Panc1 (cell line): ENCODE measurements at regions not wholly inside any gene's neighbourhood (a gene's known extent, or its start where the extent isn't known, plus 50 kb on each side); places are given as distances from the start of the nearest gene placed in this dataset.

Source experiments
- ATAC-seq: fragments of 200-7000 bp; cut with Tn5 transposase; 2 replicates; pipeline ENCODE4 v1.9.1; 2020; ENCODE audit warnings: mild to moderate bottlenecking, moderate library complexity
- BruUV-seq: library from RNA; stranded (reverse); fragments of 400-500 nt; replicated peaks from 2 replicates; lab custom pipeline; 2021; lab: Mats Ljungman, UMichigan
- CTCF ChIA-PET: fragments of 300-600 bp; sonication (Branson Sonifier 250); formaldehyde crosslinking; loops from one replicate; lab custom pipeline; 2022; ENCODE audit warnings: antibody characterized with exemption; lab: Charles Lee
- POLR2A ChIA-PET: fragments of 300-600 bp; sonication (Branson Sonifier 250); formaldehyde crosslinking; loops from one replicate; lab custom pipeline; 2022; ENCODE audit warnings: antibody characterized with exemption; lab: Charles Lee
- DNase-seq: peaks from one replicate; pipeline ENCODE4 v3.0.0-alpha.2; 2010; ENCODE audit warnings: low read depth, low spot score
- H3K27ac ChIP-seq: 2 replicates; pipeline ENCODE4 v1.5.1; 2011; ENCODE audit warnings: mild to moderate bottlenecking, low read length, inconsistent platforms
- H3K27me3 ChIP-seq: fragments of 200-500 bp; sonication (Bioruptor generic); 2 replicates; pipeline ENCODE4 v1.6.0; 2014; ENCODE audit warnings: low read length, inconsistent platforms; ENCODE audit not compliant: control insufficient read depth, insufficient read depth
- H3K36me3 ChIP-seq: fragments of 200-500 bp; sonication (Bioruptor generic); 2 replicates; pipeline ENCODE4 v1.5.1; 2014; ENCODE audit warnings: inconsistent platforms, mild to moderate bottlenecking, low read length, moderate library complexity; ENCODE audit not compliant: control insufficient read depth, insufficient read depth
- H3K4me1 ChIP-seq: 2 replicates; pipeline ENCODE4 v1.5.1; 2011; ENCODE audit warnings: inconsistent platforms, mild to moderate bottlenecking, low read length, moderate library complexity; ENCODE audit not compliant: control insufficient read depth, insufficient read depth
- H3K4me3 ChIP-seq, 2 experiments: 2 replicates each; pipeline ENCODE4 v1.5.1; 2011 to 2012; ENCODE audit warnings: low read depth in 2 of 2, low read length in 2 of 2, mild to moderate bottlenecking in 2 of 2, inconsistent platforms in 1 of 2, moderate library complexity in 1 of 2
- H3K9me3 ChIP-seq: fragments of 200-500 bp; sonication (Bioruptor generic); 2 replicates; pipeline ENCODE4 v1.5.1; 2014; ENCODE audit warnings: low read depth, mild to moderate bottlenecking, inconsistent platforms, low read length, moderate library complexity; ENCODE audit not compliant: control insufficient read depth, insufficient read depth
- CTCF ChIP-seq: fragments of 450-650 bp; IDR thresholded peaks from 2 replicates; pipeline ENCODE4 v1.5.1; 2017; ENCODE audit warnings: mild to moderate bottlenecking
- POLR2AphosphoS5 ChIP-seq: IDR thresholded peaks from 2 replicates; pipeline ENCODE4 v1.6.1; 2012; ENCODE audit warnings: mild to moderate bottlenecking, low read depth, low read length, moderate library complexity
- REST ChIP-seq, 2 experiments: IDR thresholded peaks; 2 replicates each; pipeline ENCODE4 v1.6.1; 2011 to 2012; ENCODE audit warnings: low read depth in 2 of 2, control low read depth in 1 of 2, low read length in 1 of 2, mild to moderate bottlenecking in 1 of 2, moderate library complexity in 1 of 2; ENCODE audit not compliant: insufficient read depth in 1 of 2
- SIN3A ChIP-seq: IDR thresholded peaks from 2 replicates; pipeline ENCODE4 v1.6.1; 2012; ENCODE audit warnings: low read depth, mild to moderate bottlenecking, low read length, moderate library complexity, borderline replicate concordance; ENCODE audit not compliant: insufficient read depth
- TCF7L2 ChIP-seq: IDR thresholded peaks from 2 replicates; pipeline ENCODE4 v1.6.1; 2011; ENCODE audit warnings: mild to moderate bottlenecking, low read depth, low read length, inconsistent platforms
- in situ Hi-C: cut with HindIII; loops from 2 replicates; pipeline ENCODE4 v1.10.0; 2016; ENCODE audit warnings: low sequenced_read_pairs, low pct_unique_long_range_greater_than_20kb
- intact Hi-C: fragments of 100-400 bp; cut with micrococcal nuclease; formaldehyde crosslinking; loops from one replicate; pipeline ENCODE4 v1.10.0; 2022; ENCODE audit not compliant: unreplicated experiment

- no peak for ATAC-seq
- TF ChIP-seq POLR2AphosphoS5 (no peak), SIN3A (no peak), REST (IDR thresholded peaks at IDR 0.05; ENCODE audit: insufficient read depth in 1 of 2, low read depth in 2 of 2, low read length in 1 of 2) (no peak), CTCF (no peak), TCF7L2 (no peak)
- POLR2A ChIA-PET: no interaction called here
- CTCF ChIA-PET: no interaction called here
- intact Hi-C loops: no loop called here
- H3K9me3 ChIP-seq: no peaks in the 10 kb centered on the region
- no peak overlapping the region for H3K4me3 ChIP-seq
- no peak for DNase-seq
- no TSS peak for BruUV-seq
- H3K4me1 ChIP-seq: no peaks in the 10 kb centered on the region
- H3K36me3 ChIP-seq: no peaks in the 10 kb centered on the region
- in situ Hi-C loops: no loop called here
- no peaks in the 10 kb centered on the region for H3K27me3 ChIP-seq
- no peak overlapping the region for H3K27ac ChIP-seq
Observed at GRCh38 chr5:14958188-14958587, 86.6 kb upstream of the ANKH start.

GRCh38 chr5:14956423-14957046, 85.0 kb upstream of the ANKH start:
- ChIA-PET POLR2A (no interaction called here), CTCF (no interaction called here)
- TF ChIP-seq REST (IDR thresholded peaks at IDR 0.05; ENCODE audit: insufficient read depth in 1 of 2, low read depth in 2 of 2, low read length in 1 of 2) (no peak), TCF7L2 (no peak), POLR2AphosphoS5 (no peak)
- H3K4me1 ChIP-seq: no peaks in the 10 kb centered on the region
- in situ Hi-C loops (no loop called here), intact Hi-C loops (no loop called here)
- ATAC-seq (no peak), DNase-seq (no peak)
- H3K9me3 ChIP-seq: no peaks in the 10 kb centered on the region
- no peaks in the 10 kb centered on the region for H3K27me3 ChIP-seq
- no TSS peak for BruUV-seq
- H3K27ac ChIP-seq: no peak overlapping the region
- H3K4me3 ChIP-seq: no peak overlapping the region
- no peaks in the 10 kb centered on the region for H3K36me3 ChIP-seq
